H1 (cell line): ENCODE measurements at regions not wholly inside any gene's neighbourhood (a gene's known extent, or its start where the extent isn't known, plus 50 kb on each side); places are given as distances from the start of the nearest gene placed in this dataset.

ENCODE experiments used
- CTCF ChIA-PET: fragments of 300-600 bp; sonication (Branson Sonifier 250); formaldehyde crosslinking; loops from one replicate; lab custom pipeline; 2021; ENCODE audit not compliant: partially characterized antibody; lab: Charles Lee
- POLR2A ChIA-PET: fragments of 300-600 bp; sonication (Branson Sonifier 250); formaldehyde crosslinking; loops from one replicate; lab custom pipeline; 2021; ENCODE audit warnings: inconsistent platforms; ENCODE audit not compliant: partially characterized antibody; lab: Charles Lee
- DNase-seq, 2 experiments: peaks; one replicate each; pipeline versions ENCODE4 v3.0.0 to v3.0.0-alpha.2; 2010 to 2022; ENCODE audit warnings: low spot score in 2 of 2, low read depth in 1 of 2, mixed read lengths in 1 of 2
- FAIRE-seq: peaks from 2 replicates; lab custom pipeline; 2011; peaks lifted over from hg19 to GRCh38; lab: Jason Lieb, UNC
- H2AFZ ChIP-seq: 2 replicates; pipeline ENCODE4 v1.8.1; 2012; ENCODE audit warnings: low read length, inconsistent platforms
- H2AK5ac ChIP-seq: 2 replicates; pipeline ENCODE4 v1.6.1; 2013; ENCODE audit warnings: low read depth, low read length
- H2BK120ac ChIP-seq: replicated peaks from 2 replicates; pipeline ENCODE3; 2013; ENCODE audit warnings: low read depth, low read length, inconsistent platforms
- H2BK12ac ChIP-seq: 2 replicates; pipeline ENCODE4 v1.6.1; 2013; ENCODE audit warnings: low read depth, low read length
- H2BK15ac ChIP-seq: 2 replicates; pipeline ENCODE4 v1.6.1; 2013; ENCODE audit warnings: low read length
- H2BK20ac ChIP-seq: 2 replicates; pipeline ENCODE4 v1.6.1; 2013; ENCODE audit warnings: low read length
- H2BK5ac ChIP-seq: 2 replicates; pipeline ENCODE4 v1.6.1; 2013; ENCODE audit warnings: low read depth, low read length
- H3K14ac ChIP-seq: 2 replicates; pipeline ENCODE4 v1.6.1; 2013; ENCODE audit warnings: inconsistent platforms; ENCODE audit not compliant: insufficient read length
- H3K18ac ChIP-seq: 2 replicates; pipeline ENCODE4 v1.6.1; 2013; ENCODE audit warnings: low read length; ENCODE audit errors: extremely low read depth
- H3K23ac ChIP-seq: 2 replicates; pipeline ENCODE4 v1.6.1; 2013; ENCODE audit warnings: inconsistent platforms; ENCODE audit not compliant: insufficient read length
- H3K23me2 ChIP-seq: 2 replicates; pipeline ENCODE4 v1.6.1; 2013; ENCODE audit warnings: low read depth, low read length
- H3K27ac ChIP-seq: 2 replicates; pipeline ENCODE4 v1.6.1; 2011; ENCODE audit warnings: low read depth, low read length, inconsistent platforms
- H3K27me3 ChIP-seq, 4 experiments: replicated peaks in 1 of 4; 1 replicate in 1 of 4; 2 replicates in 3 of 4; pipeline versions ENCODE4 v1.6.1 to v1.8.1; 2011 to 2013; ENCODE audit warnings: low read length in 3 of 4, mild to moderate bottlenecking in 3 of 4, inconsistent platforms in 2 of 4, mixed read lengths in 2 of 4, moderate library complexity in 1 of 4; ENCODE audit not compliant: control insufficient read depth in 3 of 4, insufficient read depth in 3 of 4; ENCODE audit errors: extremely low read depth in 1 of 4
- H3K36me3 ChIP-seq, 4 experiments: 2 replicates each; pipeline versions ENCODE4 v1.6.1 to v1.8.1; 2011 to 2013; ENCODE audit warnings: mild to moderate bottlenecking in 4 of 4, low read length in 3 of 4, moderate library complexity in 2 of 4, control low read depth in 1 of 4, inconsistent platforms in 1 of 4; ENCODE audit not compliant: insufficient read depth in 4 of 4, control insufficient read depth in 2 of 4
- H3K4ac ChIP-seq: replicated peaks from 2 replicates; pipeline ENCODE3; 2013; ENCODE audit warnings: low read length, low read depth, mixed read lengths, inconsistent platforms; ENCODE audit not compliant: insufficient read length
- H3K4me1 ChIP-seq, 4 experiments: replicated peaks in 1 of 4; 1 replicate in 1 of 4; 2 replicates in 3 of 4; pipeline versions ENCODE4 v1.6.1 to v1.8.1; 2011 to 2013; ENCODE audit warnings: low read length in 3 of 4, inconsistent platforms in 2 of 4, mixed read lengths in 1 of 4; ENCODE audit not compliant: insufficient read depth in 4 of 4, control insufficient read depth in 3 of 4
- H3K4me2 ChIP-seq, 2 experiments: 2 replicates each; pipeline versions ENCODE4 v1.6.1 to v1.8.1; 2011 to 2013; ENCODE audit warnings: low read depth in 2 of 2, low read length in 2 of 2, control low read depth in 1 of 2, inconsistent platforms in 1 of 2, mild to moderate bottlenecking in 1 of 2; ENCODE audit not compliant: insufficient read depth in 1 of 2
- H3K4me3 ChIP-seq, 4 experiments: fragments of 200-600, 300-600 bp in 1 of 4; sonication (generic), shearing (Covaris generic), sonication (Bioruptor Twin) in 1 of 4; 2 replicates each; pipeline versions ENCODE4 v1.5.1 to v1.8.1; 2011 to 2016; ENCODE audit warnings: low read length in 4 of 4, low read depth in 3 of 4, control low read depth in 2 of 4, inconsistent platforms in 2 of 4, mild to moderate bottlenecking in 2 of 4, mixed read lengths in 1 of 4, moderate library complexity in 1 of 4; ENCODE audit not compliant: insufficient read depth in 2 of 4; ENCODE audit errors: extremely low read depth in 1 of 4
- H3K56ac ChIP-seq: replicated peaks from 2 replicates; pipeline ENCODE3; 2013; ENCODE audit warnings: low read depth, mild to moderate bottlenecking, mixed read lengths, low read length, inconsistent platforms; ENCODE audit not compliant: insufficient read length
- H3K79me1 ChIP-seq: 2 replicates; pipeline ENCODE4 v1.6.1; 2013; ENCODE audit warnings: low read depth, low read length, control low read depth
- H3K79me2 ChIP-seq, 2 experiments: 2 replicates each; pipeline versions ENCODE4 v1.6.1 to v1.8.1; 2012 to 2013; ENCODE audit warnings: low read length in 2 of 2, mild to moderate bottlenecking in 2 of 2, inconsistent platforms in 1 of 2; ENCODE audit not compliant: insufficient read depth in 2 of 2, control insufficient read depth in 1 of 2
- H3K9ac ChIP-seq, 4 experiments: replicated peaks in 1 of 4; 1 replicate in 1 of 4; 2 replicates in 3 of 4; pipeline versions ENCODE4 v1.6.1 to v1.8.1; 2011 to 2013; ENCODE audit warnings: low read depth in 3 of 4, low read length in 3 of 4, control low read depth in 2 of 4, mild to moderate bottlenecking in 2 of 4, moderate library complexity in 2 of 4, inconsistent platforms in 1 of 4; ENCODE audit errors: extremely low read depth in 1 of 4
- H3K9me3 ChIP-seq, 2 experiments: 2 replicates each; pipeline versions ENCODE4 v1.6.1 to v1.8.1; 2012 to 2013; ENCODE audit warnings: mild to moderate bottlenecking in 2 of 2, moderate library complexity in 2 of 2, control low read depth in 1 of 2, inconsistent platforms in 1 of 2, low read depth in 1 of 2, low read length in 1 of 2, mixed read lengths in 1 of 2; ENCODE audit not compliant: insufficient read depth in 2 of 2
- H4K20me1 ChIP-seq, 2 experiments: replicated peaks in 1 of 2; 2 replicates each; pipeline versions ENCODE3 to v1.8.1; 2011 to 2013; ENCODE audit warnings: inconsistent platforms in 2 of 2, low read length in 2 of 2, mild to moderate bottlenecking in 1 of 2; ENCODE audit not compliant: insufficient read depth in 2 of 2, control insufficient read depth in 1 of 2
- H4K5ac ChIP-seq: 2 replicates; pipeline ENCODE4 v1.6.1; 2013; ENCODE audit warnings: low read length, low read depth, mixed read lengths, inconsistent platforms; ENCODE audit not compliant: insufficient read length
- H4K8ac ChIP-seq: 2 replicates; pipeline ENCODE4 v1.8.0; 2013; ENCODE audit warnings: mild to moderate bottlenecking, moderate library complexity, low read length, inconsistent platforms; ENCODE audit not compliant: insufficient read depth; ENCODE audit errors: extremely low read depth
- H4K91ac ChIP-seq: replicated peaks from 2 replicates; pipeline ENCODE3; 2013; ENCODE audit warnings: low read length, mixed read lengths, inconsistent platforms; ENCODE audit not compliant: insufficient read length
- ASH2L ChIP-seq: fragments of 200-600, 300-600 bp; sonication (generic); IDR thresholded peaks from one replicate; pipeline ENCODE4 v1.7.1; 2017; ENCODE audit warnings: low read length
- CBX5 ChIP-seq: fragments of 300-800, 300-1000 bp; sonication (generic); IDR thresholded peaks from 2 replicates; pipeline ENCODE4 v1.7.1; 2016; ENCODE audit warnings: antibody characterized with exemption, low read length, low read depth
- CREB1 ChIP-seq: IDR thresholded peaks from 2 replicates; pipeline ENCODE4 v1.6.1; 2012; ENCODE audit warnings: inconsistent platforms
- MAFK ChIP-seq: IDR thresholded peaks from 2 replicates; pipeline ENCODE4 v1.6.1; 2012; ENCODE audit warnings: low read depth, mild to moderate bottlenecking, improper control_type of control experiment, low read length
- POU5F1 ChIP-seq: IDR thresholded peaks from 2 replicates; pipeline ENCODE4 v1.6.1; 2011; ENCODE audit warnings: low read depth, mild to moderate bottlenecking, low read length, moderate library complexity
- RAD21 ChIP-seq, 2 experiments: IDR thresholded peaks in 1 of 2; conservative IDR thresholded peaks in 1 of 2; 2 replicates each; pipeline ENCODE4 v1.6.1; 2011; ENCODE audit warnings: low read depth in 2 of 2, low read length in 2 of 2, improper control_type of control experiment in 1 of 2, inconsistent platforms in 1 of 2, mild to moderate bottlenecking in 1 of 2, moderate library complexity in 1 of 2
- RBBP5 ChIP-seq: IDR thresholded peaks from 2 replicates; pipeline ENCODE4 v1.7.1; 2012; ENCODE audit warnings: low read depth, mild to moderate bottlenecking, inconsistent platforms, low read length, moderate library complexity, borderline replicate concordance
- TAF7 ChIP-seq: optimal IDR thresholded peaks from 2 replicates; pipeline ENCODE3; 2011; ENCODE audit warnings: low read depth, mild to moderate bottlenecking, inconsistent platforms, low read length, moderate library complexity, borderline replicate concordance
- YY1 ChIP-seq: IDR thresholded peaks from 2 replicates; pipeline ENCODE4 v1.6.1; 2011; ENCODE audit warnings: low read depth, mild to moderate bottlenecking, low read length
- ZNF274 ChIP-seq: IDR thresholded peaks from 2 replicates; pipeline ENCODE4 v1.7.0; 2012; ENCODE audit warnings: low read length, borderline replicate concordance; ENCODE audit errors: extremely low read depth
- WGBS, 2 experiments: shearing (Covaris generic) in 1 of 2; methylation state at CpG; one replicate each; pipeline versions ENCODE4 v1.1.6 to v1.1.7; 2013 to 2015; ENCODE audit warnings: low lambda C conversion rate in 2 of 2, mixed read lengths in 2 of 2, inconsistent platforms in 1 of 2, low coverage in 1 of 2, missing lambda C conversion rate in 1 of 2; ENCODE audit not compliant: insufficient replicate concordance in 2 of 2, insufficient coverage in 1 of 2, insufficient read length in 1 of 2; ENCODE audit errors: extremely low coverage in 1 of 2, missing lambda C conversion rate in 1 of 2; 5-methylcytosine and 5-hydroxymethylcytosine counted together
- TF ChIP-seq, protein P1 (sequence below), 3 experiments: IDR thresholded peaks; 1 replicate in 2 of 3; 2 replicates in 1 of 3; pipeline versions ENCODE4 v1.5.1 to v1.6.1; 2011; ENCODE audit warnings: low read length in 3 of 3, mild to moderate bottlenecking in 3 of 3, inconsistent platforms in 2 of 3, low read depth in 1 of 3, moderate library complexity in 1 of 3; ENCODE audit not compliant: insufficient read depth in 1 of 3; ENCODE audit errors: control extremely low read depth in 1 of 3

- Histone ChIP-seq H4K20me1 (no peaks in the 10 kb centered on the region), H3K27ac (no peak overlapping the region), H3K4ac (no peak overlapping the region), H3K4me1 (peaks cover 3 to 11% (median 6%) of the 10 kb centered on the region in 4 experiments; a peak in 5 of 7 replicates), H3K56ac (no peak overlapping the region), H2AK5ac (no peak overlapping the region), H2BK20ac (peak overlapping the region; percentile 75; the same call in 1 of the 2 replicates), H3K9ac (no peak overlapping the region), H2BK120ac (no peak overlapping the region), H2BK15ac (no peak overlapping the region), H4K91ac (peak overlapping the region; percentile 26), H4K8ac (no peak overlapping the region), H3K36me3 (no peaks in the 10 kb centered on the region), H3K23me2 (peaks cover 7% of the 10 kb centered on the region; the same call in 1 of the 2 replicates), H3K14ac (no peak overlapping the region), H3K18ac (no peak overlapping the region), H2BK5ac (no peak overlapping the region), H2AFZ (no peak overlapping the region), H2BK12ac (no peak overlapping the region), H3K4me3 (no peak overlapping the region), H3K27me3 (no peaks in the 10 kb centered on the region), H3K79me2 (no peaks in the 10 kb centered on the region), H4K5ac (no peak overlapping the region), H3K23ac (no peak overlapping the region), H3K79me1 (no peaks in the 10 kb centered on the region), H3K9me3 (no peaks in the 10 kb centered on the region), H3K4me2 (no peak overlapping the region)
- FAIRE-seq (no peak), DNase-seq (no peak)
- 90% methylated on average over 7 of the region's 7 CpGs; no CpG with 5 or more reads in 1 of the 2 experiments for WGBS, 2 experiments
- ChIA-PET CTCF (no interaction called here), POLR2A (no interaction called here)
- no peak for TF ChIP-seq RAD21 (IDR thresholded peaks at IDR 0.05 in 1 of 2, conservative IDR thresholded peaks at IDR 0.05 in 1 of 2; ENCODE audit: low read depth in 2 of 2, low read length in 2 of 2)
- TF ChIP-seq, protein P1, sequence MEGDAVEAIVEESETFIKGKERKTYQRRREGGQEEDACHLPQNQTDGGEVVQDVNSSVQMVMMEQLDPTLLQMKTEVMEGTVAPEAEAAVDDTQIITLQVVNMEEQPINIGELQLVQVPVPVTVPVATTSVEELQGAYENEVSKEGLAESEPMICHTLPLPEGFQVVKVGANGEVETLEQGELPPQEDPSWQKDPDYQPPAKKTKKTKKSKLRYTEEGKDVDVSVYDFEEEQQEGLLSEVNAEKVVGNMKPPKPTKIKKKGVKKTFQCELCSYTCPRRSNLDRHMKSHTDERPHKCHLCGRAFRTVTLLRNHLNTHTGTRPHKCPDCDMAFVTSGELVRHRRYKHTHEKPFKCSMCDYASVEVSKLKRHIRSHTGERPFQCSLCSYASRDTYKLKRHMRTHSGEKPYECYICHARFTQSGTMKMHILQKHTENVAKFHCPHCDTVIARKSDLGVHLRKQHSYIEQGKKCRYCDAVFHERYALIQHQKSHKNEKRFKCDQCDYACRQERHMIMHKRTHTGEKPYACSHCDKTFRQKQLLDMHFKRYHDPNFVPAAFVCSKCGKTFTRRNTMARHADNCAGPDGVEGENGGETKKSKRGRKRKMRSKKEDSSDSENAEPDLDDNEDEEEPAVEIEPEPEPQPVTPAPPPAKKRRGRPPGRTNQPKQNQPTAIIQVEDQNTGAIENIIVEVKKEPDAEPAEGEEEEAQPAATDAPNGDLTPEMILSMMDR (IDR thresholded peaks at IDR 0.05; ENCODE audit: control extremely low read depth in 1 of 3, insufficient read depth in 1 of 3, low read depth in 1 of 3, low read length in 3 of 3): no peak
- TF ChIP-seq MAFK: no peak
- no peak for TF ChIP-seq POU5F1
- TF ChIP-seq CBX5: no peak
- no peak for TF ChIP-seq TAF7
- TF ChIP-seq ASH2L: no peak
- no peak for TF ChIP-seq CREB1
- TF ChIP-seq ZNF274: no peak
- no peak for TF ChIP-seq RBBP5
- TF ChIP-seq YY1: no peak
These were observed 124.4 kb downstream of the TTLL2 start for GRCh38 chr6:167449094-167449861.
